Stimulated activated CD4-positive, alpha-beta T cell treated with anti-CD3 and anti-CD28 coated beads, TNF-alpha, amount 100 ng/mL, for 24 hours (primary cell): ENCODE measurements at regions not wholly inside any gene's neighbourhood (a gene's known extent, or its start where the extent isn't known, plus 50 kb on each side); places are given as distances from the start of the nearest gene placed in this dataset.
"Not testable (repeated sequence)": the region's sequence is repeated elsewhere in the genome, so short reads cannot be mapped to it uniquely, and the experiment has no call there.

Experiments
- DNase-seq, 3 experiments: peaks; one replicate each; pipeline ENCODE4 v3.0.0-alpha.2; 2020; ENCODE audit warnings: low read depth in 3 of 3

GRCh38 chr3:177338697-177339219 is 141.5 kb upstream of the TBL1XR1 start:
- DNase-seq: no peak

DNA sequence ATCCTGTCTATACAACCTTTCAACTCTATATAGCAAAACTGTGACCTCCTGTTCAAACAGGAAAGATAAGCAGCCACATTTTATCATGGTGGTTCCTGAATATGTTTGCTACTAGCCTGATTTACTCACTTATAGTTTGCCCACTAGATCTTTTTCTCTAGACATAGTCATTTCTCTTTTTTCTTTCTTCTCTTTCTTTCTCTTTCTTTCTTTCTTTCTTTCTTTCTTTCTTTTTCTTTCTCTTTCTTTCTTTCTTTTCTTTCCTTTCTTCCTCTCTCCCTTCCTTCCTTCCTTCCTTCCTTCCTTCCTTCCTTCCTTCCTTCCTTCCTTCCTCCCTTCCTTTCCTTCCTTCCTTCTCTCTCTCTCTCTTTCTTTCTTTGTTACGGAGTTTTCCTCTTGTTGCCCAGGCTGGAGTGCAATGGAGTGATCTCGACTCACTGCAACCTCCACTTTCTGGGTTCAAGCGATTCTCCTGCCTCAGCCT is 142.0 kb upstream of the TBL1XR1 start:
- not testable (repeated sequence) for DNase-seq

GRCh38 chr3:177340243-177340830 is 143.1 kb upstream of the TBL1XR1 start:
- DNase-seq: no peak

DNA sequence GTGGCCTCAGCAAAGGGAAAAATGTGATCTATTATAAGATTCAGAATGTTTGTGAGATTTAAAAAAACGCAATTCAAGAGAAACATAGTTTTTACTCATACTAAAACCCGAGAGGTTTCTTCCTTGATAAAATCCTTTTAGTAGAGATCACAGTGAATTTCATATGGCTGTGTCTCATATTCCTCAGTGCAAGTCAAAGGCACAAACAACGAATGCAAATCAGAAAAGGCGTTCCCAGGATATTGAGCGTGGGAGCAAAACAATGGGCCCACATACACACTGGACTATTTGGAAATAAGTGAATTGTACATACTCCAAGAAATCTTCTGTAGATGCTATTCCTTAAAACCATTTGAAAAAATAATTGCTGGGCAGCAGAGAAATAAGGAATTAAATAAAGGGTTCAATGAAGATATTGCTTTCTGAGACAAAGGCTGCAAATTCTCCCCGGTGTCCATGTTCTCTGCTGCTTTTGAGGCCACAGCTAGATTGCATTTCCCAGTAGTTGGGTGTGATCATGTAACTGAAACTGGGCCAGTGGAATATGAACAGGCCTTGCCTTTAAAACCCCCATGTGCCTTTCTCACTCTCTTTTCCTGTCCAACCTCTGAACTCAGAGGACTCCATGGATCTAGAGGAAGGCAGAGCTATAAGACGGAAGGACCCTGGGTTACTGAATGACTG is 144.6 kb upstream of the TBL1XR1 start:
- DNase-seq: no peak

- no peak for DNase-seq
These were observed 145.9 kb upstream of the TBL1XR1 start for GRCh38 chr3:177343122-177343625.

DNA sequence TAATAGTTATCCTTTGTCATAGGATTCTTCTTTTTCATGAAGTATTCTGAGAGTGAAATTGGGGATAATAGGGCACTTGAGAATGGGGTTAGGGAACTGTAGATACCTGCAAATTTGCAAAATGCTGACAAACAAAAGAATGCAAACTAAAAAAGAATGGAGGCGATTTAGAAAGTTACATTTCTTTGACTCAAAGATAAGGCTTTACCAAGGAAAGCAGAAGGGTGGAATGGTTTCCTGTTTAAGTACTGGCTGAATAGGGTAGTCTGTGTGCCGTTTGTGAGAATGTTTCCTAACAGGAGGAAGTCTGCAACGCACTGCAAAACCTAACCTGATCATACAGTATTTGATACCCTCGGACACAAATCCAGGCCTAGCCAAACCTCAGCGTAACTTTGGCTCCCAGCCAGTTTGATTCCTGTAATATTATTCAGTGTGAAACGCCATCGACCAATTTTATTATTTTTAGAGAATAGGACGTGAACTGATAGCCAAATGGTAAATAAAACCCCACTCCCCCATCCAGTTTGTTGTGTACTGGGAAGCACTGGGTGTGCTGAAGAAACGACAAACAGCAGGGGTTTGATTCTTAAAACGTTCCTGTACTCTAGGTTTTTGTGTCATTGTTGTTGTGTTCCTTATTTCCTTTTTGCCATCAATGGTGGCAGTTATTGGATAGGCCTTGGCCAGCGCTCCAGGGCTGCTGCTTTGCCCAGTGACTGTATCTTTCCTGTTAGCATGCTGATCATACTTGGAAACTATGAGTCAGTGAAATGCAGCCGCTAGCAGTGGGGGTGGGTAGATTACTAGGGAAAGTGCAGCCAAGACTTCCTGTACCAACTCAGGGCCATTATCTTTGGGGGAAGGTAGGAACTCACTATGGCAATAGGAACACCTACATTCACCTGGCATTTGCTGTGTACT is 148.0 kb upstream of the TBL1XR1 start:
- peak; percentile 38 to 57 (median 55) for DNase-seq

GRCh38 chr3:177345973-177346503 is 148.8 kb upstream of the TBL1XR1 start:
- no peak for DNase-seq

GRCh38 chr3:177346878-177347277 is 149.6 kb upstream of the TBL1XR1 start:
- no peak for DNase-seq

DNA sequence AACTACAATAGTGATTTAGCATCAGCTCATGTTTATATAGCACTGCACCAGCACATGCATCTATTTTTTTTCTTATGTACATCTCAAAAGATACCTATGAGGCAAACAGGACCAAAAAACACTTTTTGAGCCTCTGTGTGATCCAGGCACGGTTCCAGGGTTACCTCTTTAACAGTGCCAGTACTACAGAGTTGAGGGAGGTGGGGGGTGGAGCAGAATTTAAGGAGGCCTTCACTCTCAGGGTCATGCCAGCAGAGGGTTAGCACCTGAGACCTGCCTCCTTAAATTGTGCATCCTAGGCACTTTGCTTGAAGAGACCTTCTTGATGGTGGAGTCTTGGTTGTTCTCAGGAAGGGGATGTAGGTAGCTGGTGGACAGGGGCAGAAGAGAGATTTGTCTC is 150.3 kb upstream of the TBL1XR1 start:
- no peak for DNase-seq

DNA sequence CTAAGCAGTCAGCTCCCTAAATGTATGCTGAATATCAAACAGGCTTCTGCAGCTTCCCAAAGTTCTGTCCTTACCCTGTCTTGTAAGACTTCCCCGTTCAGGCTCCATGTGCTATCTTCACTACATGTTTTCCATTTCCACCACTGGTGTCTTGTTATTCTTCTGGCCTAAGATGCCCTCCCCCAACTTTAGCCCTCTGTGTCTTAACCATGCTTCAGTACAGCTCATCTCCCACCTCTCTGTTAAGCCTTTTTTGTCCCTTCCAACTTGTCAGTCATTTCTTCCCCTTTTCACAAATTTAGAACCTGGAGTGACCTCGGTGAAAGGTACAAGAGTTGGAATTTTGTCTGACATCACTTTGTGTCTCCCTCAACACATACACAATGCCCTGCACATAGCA is 151.7 kb upstream of the TBL1XR1 start:
- DNase-seq: no peak

DNA sequence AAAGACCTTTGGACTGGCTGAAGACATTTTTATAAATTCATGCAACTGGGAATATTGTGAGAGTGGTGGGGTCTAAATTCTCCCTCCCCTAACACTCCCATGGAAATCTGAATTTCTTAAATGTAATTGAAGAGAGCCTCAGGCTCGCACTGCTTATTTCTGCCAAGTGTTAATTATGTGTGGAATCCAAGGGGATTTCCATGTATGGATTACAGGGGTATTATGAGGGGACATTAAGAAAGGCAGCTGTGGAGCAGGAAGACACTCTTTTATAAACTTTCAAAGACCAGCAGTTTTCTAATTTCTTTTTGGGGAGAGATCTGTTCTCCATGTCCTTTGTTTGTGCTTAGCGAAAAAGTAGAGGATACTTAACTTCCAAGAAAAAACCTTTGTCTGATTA is 152.1 kb upstream of the TBL1XR1 start:
- no peak for DNase-seq

DNA sequence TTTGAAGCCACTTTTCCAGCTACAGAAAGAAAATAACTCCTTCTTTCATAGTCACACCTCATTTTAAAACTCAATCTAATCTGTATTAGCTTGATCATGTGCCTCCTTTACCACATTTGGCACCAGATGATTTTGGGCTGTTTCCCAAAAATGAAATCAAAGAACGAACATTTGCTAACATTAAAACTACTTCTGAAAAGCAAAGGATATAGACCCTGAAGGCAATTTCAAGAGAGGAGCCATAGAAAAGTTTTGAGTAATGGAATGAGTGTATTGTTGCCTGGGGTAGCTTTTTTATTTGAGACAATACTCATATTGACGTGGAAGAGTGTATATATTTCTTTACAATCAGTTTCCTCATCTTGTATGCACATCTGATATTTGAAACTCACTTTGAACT is 152.8 kb upstream of the TBL1XR1 start:
- no peak for DNase-seq

DNA sequence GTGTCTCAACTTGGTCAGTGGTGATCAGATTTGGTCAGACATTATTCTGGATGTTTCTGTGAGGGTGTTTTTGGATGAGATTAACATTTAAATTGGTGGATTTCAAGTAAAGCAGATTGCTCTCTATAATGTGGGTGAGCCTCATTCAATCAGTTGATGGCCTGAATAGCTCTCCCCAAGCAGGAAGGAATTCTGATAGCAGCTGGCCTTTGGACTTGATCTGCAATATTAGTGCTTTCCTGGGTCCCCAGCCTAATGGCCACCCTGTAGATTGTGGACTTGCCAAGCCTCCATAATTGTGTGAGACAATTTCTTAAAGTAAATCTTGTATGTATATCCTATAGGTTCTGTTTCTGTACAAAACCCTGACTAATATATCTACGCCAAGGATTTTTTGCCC is 153.9 kb upstream of the TBL1XR1 start:
- DNase-seq: no peak

DNA sequence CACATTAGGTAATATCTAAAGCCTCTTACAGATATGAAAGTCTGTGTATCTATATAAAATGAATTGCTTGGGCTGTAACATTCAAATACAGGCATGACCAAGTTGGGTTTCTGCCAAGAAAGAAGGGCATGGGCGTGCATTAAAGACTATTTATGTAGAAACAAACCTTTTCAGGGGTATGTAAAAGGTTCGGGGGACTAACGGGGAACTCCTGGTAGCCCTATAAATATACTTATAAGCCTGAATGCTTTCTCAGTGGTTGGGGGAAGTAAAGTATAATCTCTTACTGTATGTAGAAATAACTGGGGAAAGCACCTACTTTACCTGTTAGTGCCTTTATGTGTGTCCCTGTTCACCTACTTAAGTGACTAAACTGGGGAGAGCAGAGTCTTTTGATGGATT is 154.5 kb upstream of the TBL1XR1 start:
- no peak for DNase-seq

- no peak for DNase-seq
These were observed 155.1 kb upstream of the TBL1XR1 start for GRCh38 chr3:177352424-177352823.

- DNase-seq: no peak
These were observed 155.9 kb upstream of the TBL1XR1 start for GRCh38 chr3:177353140-177353539.

GRCh38 chr3:177353879-177354278 is 156.6 kb upstream of the TBL1XR1 start:
- not testable (repeated sequence) for DNase-seq

DNA sequence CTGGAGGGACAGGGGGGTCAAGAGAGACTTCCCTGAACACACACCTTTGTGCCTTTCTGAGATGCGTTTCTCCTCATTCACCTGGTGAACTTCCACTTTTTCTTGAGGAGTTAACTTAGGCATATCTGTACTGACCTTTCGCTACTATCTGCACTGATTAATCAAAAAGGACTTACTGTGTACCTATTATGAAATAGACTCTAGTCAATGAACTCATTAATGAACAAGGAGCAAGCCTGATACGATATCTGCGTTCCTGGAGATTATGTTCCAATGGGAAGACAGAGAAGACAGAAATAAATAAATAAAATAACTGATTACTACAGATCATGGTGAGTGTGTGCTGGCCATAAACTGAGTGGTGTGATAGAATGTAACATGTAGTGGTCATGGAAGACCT is 157.2 kb upstream of the TBL1XR1 start:
- DNase-seq: no peak

GRCh38 chr3:177356113-177356512 is 158.8 kb upstream of the TBL1XR1 start:
- DNase-seq: no peak

DNA sequence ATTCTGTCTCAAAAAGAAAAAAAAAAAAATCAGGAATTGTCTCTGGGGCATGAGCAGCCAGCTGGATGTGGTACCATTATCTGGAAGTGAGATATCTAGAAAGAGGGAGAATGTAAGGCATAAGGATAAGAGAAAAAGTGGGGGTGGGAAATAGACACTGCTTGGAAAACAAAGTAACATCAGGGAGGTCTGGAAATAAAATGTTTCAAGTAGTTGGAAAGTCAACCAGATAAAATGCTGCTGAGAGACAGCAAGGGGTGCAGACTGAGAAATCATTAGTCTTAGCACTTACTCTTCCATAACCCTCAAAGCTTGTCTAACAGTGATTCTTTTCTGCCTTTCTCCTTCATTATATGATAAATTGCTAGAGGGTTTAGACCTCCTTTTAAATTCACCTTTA is 159.7 kb upstream of the TBL1XR1 start:
- no peak for DNase-seq

GRCh38 chr3:177357352-177358090 is 160.2 kb upstream of the TBL1XR1 start:
- no peak for DNase-seq
